B cell (primary cell): ENCODE measurements at regions not wholly inside any gene's neighbourhood (a gene's known extent, or its start where the extent isn't known, plus 50 kb on each side); places are given as distances from the start of the nearest gene placed in this dataset.

Source experiments
- ATAC-seq: fragments of 200-7000 bp; cut with Tn5 transposase; one replicate; pipeline ENCODE4 v1.10.0; 2021; ENCODE audit warnings: low read depth, mild to moderate bottlenecking, moderate number of reproducible peaks, moderate library complexity
- CTCF ChIA-PET: fragments of 350-600 bp; sonication (Branson Sonifier 250); formaldehyde crosslinking; loops from one replicate; lab custom pipeline; 2021; ENCODE audit warnings: antibody characterized with exemption, inconsistent platforms; lab: Charles Lee
- POLR2A ChIA-PET: fragments of 350-600 bp; sonication (Branson Sonifier 250); formaldehyde crosslinking; loops from one replicate; lab custom pipeline; 2021; ENCODE audit warnings: antibody characterized with exemption; lab: Charles Lee
- DNase-seq: peaks from one replicate; pipeline ENCODE4 v3.0.0; 2013
- H2AFZ ChIP-seq: 2 replicates; pipeline ENCODE4 v1.6.1; 2012; ENCODE audit warnings: mild to moderate bottlenecking, low read depth, low read length; ENCODE audit not compliant: insufficient read depth, poor library complexity, severe bottlenecking
- H3K27ac ChIP-seq, 2 donors: 1 replicate in 1 of 2; 2 replicates in 1 of 2; pipeline ENCODE4 v1.5.1; 2012 to 2013; ENCODE audit warnings: low read length in 2 of 2, mild to moderate bottlenecking in 2 of 2, moderate library complexity in 1 of 2
- H3K27me3 ChIP-seq, 4 experiments: fragments of 200-600 bp in 1 of 4; sonication (generic) in 1 of 4; replicated peaks in 1 of 4; 1 replicate in 2 of 4; 2 replicates in 2 of 4; pipeline versions ENCODE4 v1.6.1 to v1.7.0; 2013 to 2016; ENCODE audit warnings: low read length in 3 of 4, mild to moderate bottlenecking in 2 of 4, mixed read lengths in 1 of 4, moderate library complexity in 1 of 4; ENCODE audit not compliant: insufficient read depth in 4 of 4, control insufficient read depth in 3 of 4; ENCODE audit errors: control extremely low read depth in 1 of 4
- H3K36me3 ChIP-seq, 2 experiments: replicated peaks in 1 of 2; 1 replicate in 1 of 2; 2 replicates in 1 of 2; pipeline versions ENCODE4 v1.6.1 to v1.7.1; 2013; ENCODE audit warnings: low read length in 1 of 2; ENCODE audit not compliant: insufficient read depth in 2 of 2, control insufficient read depth in 1 of 2; ENCODE audit errors: control extremely low read depth in 1 of 2, extremely low read depth in 1 of 2
- H3K4me1 ChIP-seq, 2 donors: fragments of 200-600 bp in 1 of 2; sonication (generic) in 1 of 2; 1 replicate in 1 of 2; 2 replicates in 1 of 2; pipeline versions ENCODE4 v1.5.1 to v1.6.1; 2013 to 2017; ENCODE audit warnings: low read length in 2 of 2; ENCODE audit not compliant: control insufficient read depth in 2 of 2, insufficient read depth in 2 of 2
- H3K4me2 ChIP-seq: replicated peaks from 2 replicates; pipeline ENCODE3; 2012; ENCODE audit warnings: mild to moderate bottlenecking, low read depth, low read length; ENCODE audit not compliant: poor library complexity, severe bottlenecking
- H3K4me3 ChIP-seq, 5 experiments: fragments of 200-600 bp in 1 of 5; sonication (generic) in 1 of 5; 1 replicate in 3 of 5; 2 replicates in 2 of 5; pipeline versions ENCODE4 v1.5.1 to v1.7.0; 2011 to 2016; ENCODE audit warnings: low read length in 4 of 5, mild to moderate bottlenecking in 4 of 5, low read depth in 2 of 5, control low read depth in 1 of 5, moderate library complexity in 1 of 5; ENCODE audit not compliant: insufficient read depth in 1 of 5; ENCODE audit errors: control extremely low read depth in 1 of 5, extremely low read depth in 1 of 5
- H3K79me2 ChIP-seq: fragments of 200-600 bp; sonication (generic); one replicate; pipeline ENCODE4 v1.6.0; 2016; ENCODE audit warnings: low read length; ENCODE audit not compliant: control insufficient read depth, insufficient read depth
- H3K9ac ChIP-seq: fragments of 200-600 bp; sonication (generic); 2 replicates; pipeline ENCODE4 v1.6.1; 2017; ENCODE audit warnings: mild to moderate bottlenecking, low read length, moderate library complexity
- H3K9me3 ChIP-seq, 3 donors: one replicate each; pipeline versions ENCODE4 v1.6.1 to v1.7.1; 2013; ENCODE audit warnings: low read length in 2 of 3; ENCODE audit not compliant: control insufficient read depth in 2 of 3, insufficient read depth in 1 of 3; ENCODE audit errors: control extremely low read depth in 1 of 3
- H4K20me1 ChIP-seq: 2 replicates; pipeline ENCODE4 v1.6.0; 2012; ENCODE audit warnings: mild to moderate bottlenecking, low read length; ENCODE audit not compliant: insufficient read depth, control insufficient read depth, poor library complexity, severe bottlenecking
- H3K27ac Mint-ChIP-seq: one replicate; pipeline ENCODE4 v1.8.0; 2021; ENCODE audit warnings: mixed read lengths
- H3K27me3 Mint-ChIP-seq: one replicate; pipeline ENCODE4 v1.8.0; 2021; ENCODE audit warnings: mixed read lengths
- H3K4me1 Mint-ChIP-seq: one replicate; pipeline ENCODE4 v1.8.0; 2021; ENCODE audit warnings: mixed read lengths
- H3K4me3 Mint-ChIP-seq: one replicate; pipeline ENCODE4 v1.8.0; 2021; ENCODE audit warnings: mixed read lengths
- H3K9me3 Mint-ChIP-seq: one replicate; pipeline ENCODE4 v1.8.0; 2022; ENCODE audit warnings: mixed read lengths; ENCODE audit not compliant: insufficient read depth
- CTCF ChIP-seq: fragments of 200-600 bp; IDR thresholded peaks from one replicate; pipeline ENCODE4 v1.8.0; 2022; ENCODE audit warnings: antibody characterized with exemption, mild to moderate bottlenecking
- EZH2 ChIP-seq: IDR thresholded peaks from 2 replicates; pipeline ENCODE4 v1.6.1; 2012; ENCODE audit warnings: borderline replicate concordance, low read depth, mild to moderate bottlenecking, moderate library complexity, low read length; ENCODE audit not compliant: insufficient read depth, poor library complexity, severe bottlenecking
- WGBS: methylation state at CpG from one replicate; pipeline ENCODE4 v1.1.5; 2013; ENCODE audit warnings: missing lambda C conversion rate; ENCODE audit not compliant: insufficient coverage; 5-methylcytosine and 5-hydroxymethylcytosine counted together
- intact Hi-C: fragments of 100-400 bp; cut with micrococcal nuclease; formaldehyde crosslinking; loops from one replicate; pipeline ENCODE4 v1.10.0; 2022

DNA sequence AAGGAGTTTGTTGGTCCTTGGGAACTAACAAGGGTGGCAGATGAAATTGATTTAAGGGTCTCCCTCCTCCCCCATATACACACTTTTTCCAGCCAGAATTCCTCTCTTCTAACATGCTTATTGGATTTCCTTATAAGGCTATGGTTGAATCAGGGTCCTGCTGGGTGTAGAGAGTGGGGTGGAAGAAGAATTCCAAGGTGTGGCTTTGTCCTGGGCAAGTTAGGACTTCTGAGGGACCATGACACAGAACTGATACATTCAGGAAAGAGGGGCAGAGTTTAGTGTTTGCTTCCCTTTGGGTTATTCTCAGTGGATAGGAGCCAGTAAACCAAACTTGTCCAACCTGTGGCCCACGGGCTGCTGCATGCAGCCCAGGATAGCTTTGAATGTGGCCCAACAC, 116.5 kb downstream of the SNX18 start:
- CTCF ChIA-PET = interaction anchor here (1.3 kb wide), 1 partner anchor 211 kb away, joined by 3 read pairs; no protein-coding TSS in a partner anchor
- peaks cover 7% of the 10 kb centered on the region for H3K4me1 Mint-ChIP-seq
- Histone ChIP-seq H3K4me3 (no peak overlapping the region), H3K9ac (no peak overlapping the region), H4K20me1 (no peaks in the 10 kb centered on the region), H3K27ac (no peak overlapping the region), H3K79me2 (no peaks in the 10 kb centered on the region), H3K4me1 (no peaks in the 10 kb centered on the region), H2AFZ (no peak overlapping the region), H3K4me2 (no peak overlapping the region), H3K9me3 (peaks cover 0 to 9% (median 6%) of the 10 kb centered on the region in 3 donors), H3K27me3 (no peaks in the 10 kb centered on the region), H3K36me3 (no peaks in the 10 kb centered on the region)
- no peak for ATAC-seq
- TF ChIP-seq EZH2 (no peak), CTCF (no peak)
- no peaks in the 10 kb centered on the region for H3K27me3 Mint-ChIP-seq
- 100% methylated on average over 1 of the region's 1 CpG for WGBS
- no peaks in the 10 kb centered on the region for H3K9me3 Mint-ChIP-seq
- H3K4me3 Mint-ChIP-seq = no peak overlapping the region
- no peak for DNase-seq
- intact Hi-C loops = no loop called here
- H3K27ac Mint-ChIP-seq = no peak overlapping the region
- POLR2A ChIA-PET = interaction anchor here (1.3 kb wide), 1 partner anchor 11 kb away, joined by 3 read pairs; no protein-coding TSS in a partner anchor

DNA sequence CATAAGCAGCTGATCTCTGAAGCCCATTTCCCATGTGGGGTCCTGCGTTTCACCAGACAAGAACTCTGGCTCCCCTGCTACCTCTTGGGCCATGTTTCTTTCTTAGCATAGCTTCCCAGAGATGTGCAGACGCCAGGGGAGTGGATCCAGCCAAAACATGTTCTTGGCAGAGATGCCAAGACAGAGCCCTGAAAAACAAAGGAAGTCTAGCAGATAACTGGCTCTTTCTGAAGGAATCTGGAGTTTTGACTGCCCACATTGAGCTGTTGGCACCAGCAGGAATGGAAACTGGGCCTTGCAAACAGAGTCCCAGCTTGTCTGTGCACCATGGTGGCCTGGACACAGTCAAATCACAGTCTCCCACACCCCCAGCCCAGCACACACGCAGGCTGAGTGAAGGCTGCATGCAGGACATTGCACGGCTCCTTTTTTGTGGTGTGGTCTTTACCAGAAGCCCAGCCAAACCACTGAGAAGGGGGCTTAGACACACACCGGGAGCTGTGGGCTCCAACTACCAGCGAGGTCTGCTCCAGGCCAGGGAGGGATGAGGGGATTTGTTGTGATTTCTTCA, 114.7 kb downstream of the SNX18 start:
- Mint-ChIP-seq H3K4me1 (peaks cover 11% of the 10 kb centered on the region), H3K4me3 (no peak overlapping the region), H3K27ac (no peak overlapping the region), H3K27me3 (no peaks in the 10 kb centered on the region), H3K9me3 (no peaks in the 10 kb centered on the region)
- DNase-seq (no peak), ATAC-seq (no peak)
- Histone ChIP-seq H3K27ac (no peak overlapping the region), H3K36me3 (no peaks in the 10 kb centered on the region), H3K4me2 (no peak overlapping the region), H3K27me3 (no peaks in the 10 kb centered on the region), H3K79me2 (no peaks in the 10 kb centered on the region), H3K4me3 (no peak overlapping the region), H4K20me1 (no peaks in the 10 kb centered on the region), H2AFZ (no peak overlapping the region), H3K4me1 (no peaks in the 10 kb centered on the region), H3K9ac (no peak overlapping the region), H3K9me3 (peaks cover 0 to 9% (median 6%) of the 10 kb centered on the region in 3 donors)
- intact Hi-C loops = no loop called here
- ChIA-PET POLR2A (no interaction called here), CTCF (no interaction called here)
- TF ChIP-seq EZH2 (no peak), CTCF (no peak)
- 100% methylated on average over 3 of the region's 6 CpGs for WGBS
